RWPE2 (cell line): ENCODE measurements at regions not wholly inside any gene's neighbourhood (a gene's known extent, or its start where the extent isn't known, plus 50 kb on each side); places are given as distances from the start of the nearest gene placed in this dataset.

Source experiments
- ATAC-seq: fragments of 200-7000 bp; cut with Tn5 transposase; 3 replicates; pipeline ENCODE4 v1.9.1; 2021; ENCODE audit warnings: low read depth
- DNase-seq: peaks from one replicate; pipeline ENCODE4 v3.0.0-alpha.2; 2020; ENCODE audit warnings: low spot score
- H3K27ac ChIP-seq: fragments of 450-650 bp; 2 replicates; pipeline ENCODE4 v1.5.1; 2017; ENCODE audit warnings: mild to moderate bottlenecking; ENCODE audit not compliant: poor library complexity, severe bottlenecking
- H3K27me3 ChIP-seq: fragments of 250-450 bp; sonication (Bioruptor Pico); 2 replicates; pipeline ENCODE4 v1.5.1; 2021; ENCODE audit warnings: mild to moderate bottlenecking, moderate library complexity; ENCODE audit not compliant: insufficient read depth, poor library complexity, severe bottlenecking
- H3K36me3 ChIP-seq: fragments of 250-450 bp; sonication (Bioruptor Pico); 2 replicates; pipeline ENCODE4 v1.5.1; 2020; ENCODE audit warnings: low read depth, mild to moderate bottlenecking, moderate library complexity
- H3K4me1 ChIP-seq: fragments of 250-450 bp; sonication (Bioruptor Pico); 2 replicates; pipeline ENCODE4 v1.5.1; 2021; ENCODE audit warnings: mild to moderate bottlenecking, moderate library complexity; ENCODE audit not compliant: insufficient read depth, poor library complexity, severe bottlenecking
- H3K4me3 ChIP-seq: fragments of 250-450 bp; sonication (Bioruptor Pico); 2 replicates; pipeline ENCODE4 v1.5.1; 2021; ENCODE audit warnings: mild to moderate bottlenecking, moderate library complexity; ENCODE audit not compliant: severe bottlenecking
- H3K9me3 ChIP-seq: fragments of 250-450 bp; sonication (Bioruptor Pico); 2 replicates; pipeline ENCODE4 v1.5.1; 2021; ENCODE audit warnings: mild to moderate bottlenecking, moderate library complexity; ENCODE audit not compliant: severe bottlenecking
- TF ChIP-seq, protein P1 (sequence below): fragments of 450-650 bp; IDR thresholded peaks from one replicate; pipeline ENCODE4 v1.5.1; 2017; ENCODE audit warnings: mild to moderate bottlenecking, moderate library complexity; ENCODE audit not compliant: poor library complexity, severe bottlenecking

DNA sequence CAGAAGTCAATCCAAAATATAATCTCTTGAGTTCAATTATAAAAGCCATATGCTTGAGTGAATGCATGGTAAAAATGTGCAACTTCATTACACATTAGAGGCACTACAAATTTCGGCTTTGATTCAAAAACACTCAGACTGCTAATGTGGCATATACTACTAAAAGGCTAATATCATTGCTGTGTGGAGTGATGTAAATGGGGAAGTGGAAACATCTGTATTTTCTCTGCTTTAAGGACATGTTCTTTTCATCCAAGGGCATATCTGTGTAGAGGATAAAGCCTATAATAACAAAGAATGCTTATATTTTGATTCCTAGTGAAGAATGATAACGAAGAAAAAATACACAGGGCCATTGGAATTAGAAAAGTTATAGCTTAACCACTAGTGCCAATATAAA, 643.9 kb upstream of the ZNF608 start:
- ATAC-seq (no peak), DNase-seq (no peak)
- TF ChIP-seq, protein P1, sequence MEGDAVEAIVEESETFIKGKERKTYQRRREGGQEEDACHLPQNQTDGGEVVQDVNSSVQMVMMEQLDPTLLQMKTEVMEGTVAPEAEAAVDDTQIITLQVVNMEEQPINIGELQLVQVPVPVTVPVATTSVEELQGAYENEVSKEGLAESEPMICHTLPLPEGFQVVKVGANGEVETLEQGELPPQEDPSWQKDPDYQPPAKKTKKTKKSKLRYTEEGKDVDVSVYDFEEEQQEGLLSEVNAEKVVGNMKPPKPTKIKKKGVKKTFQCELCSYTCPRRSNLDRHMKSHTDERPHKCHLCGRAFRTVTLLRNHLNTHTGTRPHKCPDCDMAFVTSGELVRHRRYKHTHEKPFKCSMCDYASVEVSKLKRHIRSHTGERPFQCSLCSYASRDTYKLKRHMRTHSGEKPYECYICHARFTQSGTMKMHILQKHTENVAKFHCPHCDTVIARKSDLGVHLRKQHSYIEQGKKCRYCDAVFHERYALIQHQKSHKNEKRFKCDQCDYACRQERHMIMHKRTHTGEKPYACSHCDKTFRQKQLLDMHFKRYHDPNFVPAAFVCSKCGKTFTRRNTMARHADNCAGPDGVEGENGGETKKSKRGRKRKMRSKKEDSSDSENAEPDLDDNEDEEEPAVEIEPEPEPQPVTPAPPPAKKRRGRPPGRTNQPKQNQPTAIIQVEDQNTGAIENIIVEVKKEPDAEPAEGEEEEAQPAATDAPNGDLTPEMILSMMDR: no peak
- Histone ChIP-seq H3K9me3 (no peaks in the 10 kb centered on the region), H3K27ac (no peak overlapping the region), H3K4me1 (peaks cover 11% of the 10 kb centered on the region), H3K36me3 (no peaks in the 10 kb centered on the region), H3K27me3 (no peaks in the 10 kb centered on the region), H3K4me3 (no peak overlapping the region)

DNA sequence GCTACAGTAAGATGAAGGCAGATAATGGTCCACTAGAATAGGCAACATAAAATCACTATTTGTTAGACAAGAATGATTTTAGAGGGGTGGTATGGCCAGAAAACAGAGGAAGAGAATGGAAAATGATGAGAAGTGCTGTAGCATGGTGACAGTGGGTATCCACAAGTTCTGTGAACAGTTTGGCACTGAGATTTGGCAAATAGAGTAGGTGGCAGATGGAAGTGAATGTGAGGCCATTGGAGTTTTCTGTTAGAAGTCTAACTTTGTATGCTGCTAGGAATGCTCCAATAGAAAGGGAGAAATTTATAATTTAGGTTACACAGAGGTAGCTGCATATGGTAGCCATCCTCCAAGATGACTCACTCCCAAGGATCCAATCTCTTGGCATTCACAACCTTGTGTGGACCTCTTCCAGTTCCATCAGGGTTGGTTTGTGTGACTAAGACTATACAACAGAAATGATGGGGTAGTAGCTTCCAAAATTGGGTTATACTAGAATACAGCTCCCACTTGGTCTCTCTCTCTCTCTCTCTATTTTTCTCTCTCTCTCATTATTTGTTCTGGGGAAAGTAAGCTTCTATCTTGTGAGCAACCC, 646.9 kb upstream of the ZNF608 start:
- no peak overlapping the region for H3K4me3 ChIP-seq
- ATAC-seq: no peak
- TF ChIP-seq, protein P1: no peak

DNA sequence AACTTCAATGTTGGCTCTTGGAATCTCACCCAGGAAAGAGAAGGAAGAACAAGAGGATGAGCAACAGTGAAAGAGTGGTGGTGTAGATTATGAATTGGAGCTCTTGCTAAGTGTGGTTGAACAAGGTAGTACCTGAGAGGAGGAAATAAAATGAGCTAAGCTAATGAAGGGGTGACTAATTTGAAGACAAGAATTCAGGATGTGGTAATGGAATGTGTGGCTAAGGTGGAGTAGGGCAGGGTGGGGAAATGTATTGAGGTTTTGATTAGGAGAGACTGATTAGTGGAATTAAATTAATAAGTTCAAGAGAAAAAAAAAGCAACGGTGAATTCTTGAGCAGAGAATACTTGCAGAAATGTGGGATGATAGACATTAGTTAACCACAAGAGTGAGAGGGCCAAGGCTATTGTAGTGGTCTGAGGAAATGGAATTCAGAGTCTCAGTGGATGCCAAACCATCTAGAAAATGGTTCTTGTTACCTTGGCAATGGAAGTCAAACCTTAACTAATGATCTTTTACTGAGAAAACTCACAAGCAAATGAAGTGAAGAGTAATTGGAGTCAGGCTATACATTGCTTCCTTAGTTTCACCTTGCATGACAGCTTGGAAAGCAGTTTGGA, 648.3 kb upstream of the ZNF608 start:
- DNase-seq: no peak
- H3K27me3 ChIP-seq: no peaks in the 10 kb centered on the region
- no peak overlapping the region for H3K4me3 ChIP-seq
- TF ChIP-seq, protein P1: no peak
- peak; percentile 98 for ATAC-seq
- peaks cover 6% of the 10 kb centered on the region for H3K9me3 ChIP-seq
- H3K27ac ChIP-seq: peak overlapping the region; percentile 59
- H3K36me3 ChIP-seq: no peaks in the 10 kb centered on the region
- H3K4me1 ChIP-seq: peaks cover 20% of the 10 kb centered on the region

More for the DNA sequence above, 646.9 kb upstream of the ZNF608 start:
- H3K4me1 ChIP-seq: peaks cover 11% of the 10 kb centered on the region
- no peak for DNase-seq
- peaks cover 6% of the 10 kb centered on the region for H3K9me3 ChIP-seq
- no peaks in the 10 kb centered on the region for H3K27me3 ChIP-seq
- no peaks in the 10 kb centered on the region for H3K36me3 ChIP-seq
- no peak overlapping the region for H3K27ac ChIP-seq

DNA sequence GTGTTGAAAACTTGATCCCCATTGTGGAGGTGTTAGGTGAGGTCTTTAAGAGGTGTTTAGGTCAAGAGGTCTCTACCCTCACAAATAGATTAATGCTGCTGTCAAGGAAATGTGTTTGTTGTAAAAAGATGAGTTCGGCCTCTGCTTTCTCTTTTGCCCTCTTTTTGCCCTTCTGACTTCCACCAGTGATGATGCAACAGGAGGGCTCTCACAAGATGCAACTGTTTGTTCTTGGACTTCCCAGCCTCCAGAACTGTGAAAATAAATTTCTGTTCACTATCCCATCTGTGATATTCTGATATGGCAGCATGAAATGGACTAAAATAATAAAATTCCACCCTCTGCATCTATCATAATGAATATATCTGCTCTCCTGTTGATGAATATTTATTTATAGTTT, 650.0 kb upstream of the ZNF608 start:
- Histone ChIP-seq H3K36me3 (no peaks in the 10 kb centered on the region), H3K9me3 (peaks cover 6% of the 10 kb centered on the region), H3K27ac (no peak overlapping the region), H3K4me1 (peaks cover 34% of the 10 kb centered on the region), H3K4me3 (no peak overlapping the region), H3K27me3 (no peaks in the 10 kb centered on the region)
- TF ChIP-seq, protein P1: no peak
- DNase-seq (no peak), ATAC-seq (no peak)

DNA sequence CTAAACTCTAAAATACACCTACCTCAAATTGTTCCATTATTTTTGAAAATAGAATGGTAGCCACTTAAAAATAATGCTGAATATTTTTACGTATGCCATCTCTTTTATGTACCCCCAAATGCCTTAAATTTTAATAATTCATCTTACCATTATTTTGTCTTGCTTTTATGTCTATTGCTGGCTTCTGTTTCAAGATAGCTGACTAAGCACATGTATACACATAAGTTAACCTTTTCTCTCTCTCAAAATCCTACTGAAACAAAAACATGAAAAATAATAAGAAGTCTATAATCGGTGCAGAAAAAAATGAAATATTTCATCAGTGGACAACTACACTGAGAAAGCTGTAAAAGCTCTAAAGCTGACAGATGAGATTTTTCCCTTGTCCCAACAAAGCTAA, 652.0 kb upstream of the ZNF608 start:
- TF ChIP-seq, protein P1: no peak
- H3K27me3 ChIP-seq: no peaks in the 10 kb centered on the region
- ATAC-seq (no peak), DNase-seq (no peak)
- no peak overlapping the region for H3K27ac ChIP-seq
- peaks cover 5% of the 10 kb centered on the region for H3K36me3 ChIP-seq
- H3K9me3 ChIP-seq: peaks cover 6% of the 10 kb centered on the region
- no peak overlapping the region for H3K4me3 ChIP-seq
- peaks cover 46% of the 10 kb centered on the region for H3K4me1 ChIP-seq
